ENCODE measurements at regions not wholly inside any gene's neighbourhood (a gene's known extent, or its start where the extent isn't known, plus 50 kb on each side); places are given as distances from the start of the nearest gene placed in this dataset.

DNA sequence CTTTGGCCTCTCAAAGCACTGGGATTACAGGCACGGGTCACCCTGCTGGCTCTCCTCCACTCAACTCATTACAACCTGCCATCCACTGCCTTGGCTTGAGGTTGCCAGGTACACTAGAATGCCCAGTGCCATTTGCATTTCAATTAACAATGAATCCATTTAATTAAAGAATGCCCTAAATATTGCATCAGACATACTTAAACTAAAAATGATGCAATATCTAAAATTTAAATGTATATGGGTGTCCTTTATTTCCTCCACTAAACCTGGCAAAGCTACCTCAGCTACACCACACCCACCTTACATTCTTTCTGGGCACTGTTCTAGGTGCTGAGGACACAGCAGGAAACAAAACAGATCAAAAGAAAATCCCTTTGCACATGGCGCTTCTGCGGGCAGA is 382.2 kb upstream of the ZFHX3 start:
- no peaks in the 10 kb centered on the region for H3K9me3 ChIP-seq (ENCODE audit: insufficient read depth, low read depth, low read length)
- WGBS (ENCODE audit: extremely low coverage, insufficient coverage, insufficient read length): no CpG with 5 or more reads among the region's 3 CpGs
- H3K9ac ChIP-seq (ENCODE audit: low read length): no peak overlapping the region
- no peak overlapping the region for H3K4ac ChIP-seq (ENCODE audit: low read depth, low read length)
- no peaks in the 10 kb centered on the region for H3K27me3 ChIP-seq (ENCODE audit: insufficient read depth, low read length)
- no peaks in the 10 kb centered on the region for H3K79me1 ChIP-seq (ENCODE audit: low read length)
- H4K12ac ChIP-seq (ENCODE audit: low read depth, low read length): no peak overlapping the region
- H3K4me2 ChIP-seq (ENCODE audit: low read length): no peak overlapping the region
- H4K8ac ChIP-seq (ENCODE audit: low read depth, low read length): no peak overlapping the region
- H2BK12ac ChIP-seq (ENCODE audit: low read length): no peak overlapping the region
- H3K18ac ChIP-seq (ENCODE audit: low read length): no peak overlapping the region
- H3K14ac ChIP-seq (ENCODE audit: low read length): no peak overlapping the region
- no peaks in the 10 kb centered on the region for H3K79me2 ChIP-seq (ENCODE audit: control insufficient read depth, insufficient read depth, low read length, poor library complexity)
- H3K4me1 ChIP-seq (ENCODE audit: control insufficient read depth in 1 of 2, insufficient read depth in 2 of 2, low read length in 2 of 2): no peaks in the 10 kb centered on the region
- no peak overlapping the region for H4K91ac ChIP-seq (ENCODE audit: low read depth, low read length)
- no peak overlapping the region for H2AFZ ChIP-seq (ENCODE audit: insufficient read depth, low read length, poor library complexity)
- H2BK5ac ChIP-seq (ENCODE audit: low read depth, low read length, poor library complexity): no peak overlapping the region
- no peak overlapping the region for H3K23ac ChIP-seq (ENCODE audit: low read length)
- H3K4me3 ChIP-seq (ENCODE audit: low read depth, low read length): no peak overlapping the region
- no peak overlapping the region for H2BK120ac ChIP-seq (ENCODE audit: insufficient read depth, low read length, poor library complexity)
- H3K36me3 ChIP-seq (ENCODE audit: control insufficient read depth in 1 of 2, insufficient read depth in 2 of 2, low read length in 2 of 2): no peaks in the 10 kb centered on the region
- DNase-seq: no peak
- H3K27ac ChIP-seq (ENCODE audit: low read depth, low read length): no peak overlapping the region
- H2AK5ac ChIP-seq (ENCODE audit: low read length): no peak overlapping the region

DNA sequence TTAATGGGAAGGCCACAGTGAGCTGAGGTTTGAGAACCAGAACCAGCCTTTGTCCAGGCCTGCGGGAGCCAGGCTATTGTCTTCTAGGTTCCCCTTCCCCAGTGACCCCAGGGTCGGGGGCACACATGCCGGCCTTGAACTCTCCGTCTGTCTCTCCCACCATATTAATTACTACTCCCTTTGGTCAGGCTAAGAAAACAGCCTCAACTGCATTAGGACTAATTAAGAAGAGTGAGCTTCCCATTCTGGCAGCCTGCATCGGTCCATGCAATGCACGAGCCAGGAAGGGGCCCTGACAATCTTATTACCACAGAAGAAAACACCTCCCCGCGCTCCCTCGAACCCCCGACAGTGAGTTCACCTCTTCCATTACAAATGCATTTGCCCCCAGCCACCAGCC is 380.2 kb upstream of the ZFHX3 start:
- no peak overlapping the region for H3K27ac ChIP-seq (ENCODE audit: low read depth, low read length)
- H3K18ac ChIP-seq (ENCODE audit: low read length): no peak overlapping the region
- no peak overlapping the region for H4K8ac ChIP-seq (ENCODE audit: low read depth, low read length)
- WGBS (ENCODE audit: extremely low coverage, insufficient coverage, insufficient read length): no CpG with 5 or more reads among the region's 10 CpGs
- no peaks in the 10 kb centered on the region for H3K27me3 ChIP-seq (ENCODE audit: insufficient read depth, low read length)
- H3K9ac ChIP-seq (ENCODE audit: low read length): no peak overlapping the region
- no peak overlapping the region for H4K12ac ChIP-seq (ENCODE audit: low read depth, low read length)
- no peaks in the 10 kb centered on the region for H3K79me1 ChIP-seq (ENCODE audit: low read length)
- no peak overlapping the region for H3K14ac ChIP-seq (ENCODE audit: low read length)
- H3K9me3 ChIP-seq (ENCODE audit: insufficient read depth, low read depth, low read length): no peaks in the 10 kb centered on the region
- no peak overlapping the region for H4K91ac ChIP-seq (ENCODE audit: low read depth, low read length)
- no peak overlapping the region for H3K23ac ChIP-seq (ENCODE audit: low read length)
- DNase-seq: no peak
- no peak overlapping the region for H2AK5ac ChIP-seq (ENCODE audit: low read length)
- no peak overlapping the region for H3K4me3 ChIP-seq (ENCODE audit: low read depth, low read length)
- H3K4me1 ChIP-seq (ENCODE audit: control insufficient read depth in 1 of 2, insufficient read depth in 2 of 2, low read length in 2 of 2): no peaks in the 10 kb centered on the region
- no peak overlapping the region for H2AFZ ChIP-seq (ENCODE audit: insufficient read depth, low read length, poor library complexity)
- H2BK120ac ChIP-seq (ENCODE audit: insufficient read depth, low read length, poor library complexity): no peak overlapping the region
- H2BK5ac ChIP-seq (ENCODE audit: low read depth, low read length, poor library complexity): no peak overlapping the region
- no peak overlapping the region for H3K4me2 ChIP-seq (ENCODE audit: low read length)
- H2BK12ac ChIP-seq (ENCODE audit: low read length): no peak overlapping the region
- no peaks in the 10 kb centered on the region for H3K36me3 ChIP-seq (ENCODE audit: control insufficient read depth in 1 of 2, insufficient read depth in 2 of 2, low read length in 2 of 2)
- no peaks in the 10 kb centered on the region for H3K79me2 ChIP-seq (ENCODE audit: control insufficient read depth, insufficient read depth, low read length, poor library complexity)
- H3K4ac ChIP-seq (ENCODE audit: low read depth, low read length): no peak overlapping the region

DNA sequence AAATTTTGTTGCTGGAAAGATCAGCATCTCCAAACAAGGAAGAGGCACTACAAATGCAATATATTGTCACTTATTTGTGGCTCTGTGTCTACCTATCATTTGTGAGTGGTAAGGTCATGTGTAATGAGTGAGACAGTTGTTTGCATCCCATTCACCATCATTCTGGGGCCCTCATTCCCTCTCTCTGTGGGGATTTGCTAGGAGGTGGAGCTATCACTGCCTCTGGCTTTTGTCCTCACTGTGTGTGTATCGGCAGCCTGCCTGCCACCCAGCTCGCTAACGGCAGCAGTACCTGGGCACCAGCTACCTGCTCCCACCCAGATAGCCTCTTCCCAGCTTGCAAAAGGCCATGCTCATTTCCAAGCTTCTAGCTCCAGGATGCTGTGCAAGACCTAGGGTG is 379.2 kb upstream of the ZFHX3 start:
- Histone ChIP-seq H3K79me2 (ENCODE audit: control insufficient read depth, insufficient read depth, low read length, poor library complexity) (no peaks in the 10 kb centered on the region), H3K9ac (ENCODE audit: low read length) (no peak overlapping the region), H3K4me1 (ENCODE audit: control insufficient read depth in 1 of 2, insufficient read depth in 2 of 2, low read length in 2 of 2) (no peaks in the 10 kb centered on the region), H2BK12ac (ENCODE audit: low read length) (no peak overlapping the region), H2AK5ac (ENCODE audit: low read length) (no peak overlapping the region), H3K4ac (ENCODE audit: low read depth, low read length) (no peak overlapping the region), H3K27ac (ENCODE audit: low read depth, low read length) (no peak overlapping the region), H4K91ac (ENCODE audit: low read depth, low read length) (no peak overlapping the region), H3K4me2 (ENCODE audit: low read length) (no peak overlapping the region), H3K79me1 (ENCODE audit: low read length) (no peaks in the 10 kb centered on the region), H3K9me3 (ENCODE audit: insufficient read depth, low read depth, low read length) (no peaks in the 10 kb centered on the region), H4K12ac (ENCODE audit: low read depth, low read length) (no peak overlapping the region), H2BK5ac (ENCODE audit: low read depth, low read length, poor library complexity) (no peak overlapping the region), H2BK120ac (ENCODE audit: insufficient read depth, low read length, poor library complexity) (no peak overlapping the region), H3K36me3 (ENCODE audit: control insufficient read depth in 1 of 2, insufficient read depth in 2 of 2, low read length in 2 of 2) (no peaks in the 10 kb centered on the region), H4K8ac (ENCODE audit: low read depth, low read length) (no peak overlapping the region), H3K14ac (ENCODE audit: low read length) (no peak overlapping the region), H3K18ac (ENCODE audit: low read length) (no peak overlapping the region), H2AFZ (ENCODE audit: insufficient read depth, low read length, poor library complexity) (no peak overlapping the region), H3K4me3 (ENCODE audit: low read depth, low read length) (no peak overlapping the region), H3K23ac (ENCODE audit: low read length) (no peak overlapping the region), H3K27me3 (ENCODE audit: insufficient read depth, low read length) (no peaks in the 10 kb centered on the region)
- no CpG with 5 or more reads among the region's 3 CpGs for WGBS (ENCODE audit: extremely low coverage, insufficient coverage, insufficient read length)
- DNase-seq: no peak

DNA sequence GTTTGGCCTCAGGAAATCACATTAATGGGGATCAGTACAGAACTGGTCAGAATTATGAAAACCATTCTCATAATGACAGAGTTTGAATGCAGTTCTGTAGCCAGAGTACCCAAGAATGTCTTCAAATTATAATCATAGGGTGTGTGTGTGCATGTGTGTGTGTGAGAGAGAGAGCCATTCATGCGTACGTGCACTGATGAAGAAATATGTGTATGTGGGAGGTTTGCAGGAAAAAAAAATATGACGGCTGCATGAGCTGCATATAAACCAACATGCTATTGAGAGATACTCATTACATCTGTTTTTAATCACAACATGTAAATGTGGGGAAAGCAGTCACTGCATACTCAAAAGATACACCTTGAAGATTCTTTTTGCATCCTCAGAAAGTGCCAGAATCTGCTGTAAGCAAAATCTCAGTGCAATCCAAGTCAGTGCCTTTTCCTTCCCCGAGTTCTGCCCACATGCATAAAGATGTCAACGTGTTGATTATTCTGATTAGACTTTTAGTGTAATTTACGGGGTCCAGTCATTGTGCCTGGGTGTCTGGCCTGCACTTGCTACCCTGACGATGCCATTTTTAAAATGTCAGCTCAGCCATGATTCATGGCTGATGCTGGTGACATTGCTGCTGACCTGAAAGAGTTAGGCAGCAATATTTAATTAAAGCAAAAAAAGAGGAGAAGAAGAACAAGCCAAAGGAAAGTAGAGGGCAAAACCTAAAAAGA is 378.7 kb upstream of the ZFHX3 start:
- H3K9me3 ChIP-seq (ENCODE audit: insufficient read depth, low read depth, low read length): no peaks in the 10 kb centered on the region
- no peak overlapping the region for H4K91ac ChIP-seq (ENCODE audit: low read depth, low read length)
- no peak overlapping the region for H3K4me2 ChIP-seq (ENCODE audit: low read length)
- no peak for DNase-seq
- no CpG with 5 or more reads among the region's 7 CpGs for WGBS (ENCODE audit: extremely low coverage, insufficient coverage, insufficient read length)
- no peak overlapping the region for H3K4me3 ChIP-seq (ENCODE audit: low read depth, low read length)
- H2BK12ac ChIP-seq (ENCODE audit: low read length): no peak overlapping the region
- no peak overlapping the region for H3K27ac ChIP-seq (ENCODE audit: low read depth, low read length)
- H4K8ac ChIP-seq (ENCODE audit: low read depth, low read length): no peak overlapping the region
- H2BK5ac ChIP-seq (ENCODE audit: low read depth, low read length, poor library complexity): no peak overlapping the region
- H3K27me3 ChIP-seq (ENCODE audit: insufficient read depth, low read length): no peaks in the 10 kb centered on the region
- H4K12ac ChIP-seq (ENCODE audit: low read depth, low read length): no peak overlapping the region
- H3K23ac ChIP-seq (ENCODE audit: low read length): no peak overlapping the region
- no peak overlapping the region for H3K9ac ChIP-seq (ENCODE audit: low read length)
- no peak overlapping the region for H3K4ac ChIP-seq (ENCODE audit: low read depth, low read length)
- no peak overlapping the region for H3K18ac ChIP-seq (ENCODE audit: low read length)
- no peaks in the 10 kb centered on the region for H3K79me2 ChIP-seq (ENCODE audit: control insufficient read depth, insufficient read depth, low read length, poor library complexity)
- no peak overlapping the region for H3K14ac ChIP-seq (ENCODE audit: low read length)
- no peaks in the 10 kb centered on the region for H3K36me3 ChIP-seq (ENCODE audit: control insufficient read depth in 1 of 2, insufficient read depth in 2 of 2, low read length in 2 of 2)
- no peak overlapping the region for H2AFZ ChIP-seq (ENCODE audit: insufficient read depth, low read length, poor library complexity)
- no peak overlapping the region for H2BK120ac ChIP-seq (ENCODE audit: insufficient read depth, low read length, poor library complexity)
- no peaks in the 10 kb centered on the region for H3K4me1 ChIP-seq (ENCODE audit: control insufficient read depth in 1 of 2, insufficient read depth in 2 of 2, low read length in 2 of 2)
- no peaks in the 10 kb centered on the region for H3K79me1 ChIP-seq (ENCODE audit: low read length)
- no peak overlapping the region for H2AK5ac ChIP-seq (ENCODE audit: low read length)
